ENCODE measurements at regions not wholly inside any gene's neighbourhood (a gene's known extent, or its start where the extent isn't known, plus 50 kb on each side); places are given as distances from the start of the nearest gene placed in this dataset.

DNA sequence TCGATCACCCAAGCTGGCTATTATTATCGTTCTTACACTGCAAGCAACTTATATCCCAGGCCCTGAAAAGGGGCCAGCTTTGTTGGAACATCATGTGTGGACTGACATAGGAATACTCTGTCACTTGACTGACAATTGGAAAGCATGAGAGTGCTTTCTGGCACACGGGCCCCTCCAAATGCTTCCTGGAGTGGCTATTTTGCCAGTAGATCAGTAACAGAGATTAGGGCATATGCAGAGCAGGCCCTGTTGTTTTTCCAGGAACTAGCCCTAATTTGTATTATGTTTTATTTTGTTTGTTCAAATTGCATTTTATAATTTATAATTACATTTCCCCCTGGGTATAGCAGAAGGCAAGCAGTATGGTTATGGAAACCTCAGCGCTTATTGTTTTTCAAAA, 170.1 kb upstream of the FRMD6 start:
- ChIA-PET CTCF (interaction anchor here (1.6 kb wide), 1 partner anchor 9 kb away, joined by 3 read pairs; no protein-coding TSS in a partner anchor), POLR2A (no interaction called here)
- Histone ChIP-seq H3K27me3 (replicated peaks in 2 of 5; ENCODE audit: control insufficient read depth in 4 of 5, insufficient read depth in 5 of 5, low read length in 4 of 5) (peaks cover 0 to 2% (median 0%) of the 10 kb centered on the region in 5 experiments), H3K9me3 (ENCODE audit: control extremely low read depth in 1 of 5, control insufficient read depth in 4 of 5, insufficient read depth in 2 of 5, low read depth in 1 of 5, low read length in 4 of 5) (no peaks in the 10 kb centered on the region), H3K4me3 (ENCODE audit: control insufficient read depth in 1 of 7, extremely low read depth in 1 of 7, insufficient read depth in 4 of 7, low read depth in 2 of 7, low read length in 6 of 7) (no peak overlapping the region), H3K4me1 (ENCODE audit: control extremely low read depth in 1 of 4, control insufficient read depth in 4 of 4, insufficient read depth in 4 of 4, low read length in 3 of 4) (no peaks in the 10 kb centered on the region), H3K36me3 (ENCODE audit: control insufficient read depth in 4 of 4, insufficient read depth in 4 of 4, low read length in 3 of 4) (no peaks in the 10 kb centered on the region), H3K27ac (ENCODE audit: insufficient read depth in 1 of 2, low read depth in 1 of 2, low read length in 2 of 2, poor library complexity in 1 of 2, severe bottlenecking in 2 of 2) (no peak overlapping the region)
- no peak for DNase-seq
- 86% methylated on average over 2 of the region's 4 CpGs for WGBS (ENCODE audit: insufficient coverage)

DNA sequence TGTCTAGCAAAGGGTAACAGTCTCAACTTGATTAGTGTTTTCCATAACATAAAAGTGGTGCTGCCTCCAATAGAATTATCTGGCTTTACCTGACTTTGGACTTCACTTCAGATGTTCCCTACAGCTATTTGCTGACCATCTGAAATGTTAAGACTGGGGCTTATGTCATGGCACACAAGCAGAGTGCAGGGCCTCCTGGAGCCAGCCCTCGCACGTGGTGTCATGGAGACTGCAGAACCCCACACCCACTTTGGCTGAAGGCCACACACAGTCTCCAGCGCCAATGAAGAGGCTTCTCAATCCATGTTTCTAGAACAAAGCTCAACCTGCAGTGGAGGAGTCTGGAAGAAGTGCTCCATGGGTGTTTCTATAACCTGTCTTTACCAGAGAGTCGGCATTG, 169.6 kb upstream of the FRMD6 start:
- Histone ChIP-seq H3K27me3 (replicated peaks in 2 of 5; ENCODE audit: control insufficient read depth in 4 of 5, insufficient read depth in 5 of 5, low read length in 4 of 5) (peaks cover 0 to 2% (median 0%) of the 10 kb centered on the region in 5 experiments), H3K36me3 (ENCODE audit: control insufficient read depth in 4 of 4, insufficient read depth in 4 of 4, low read length in 3 of 4) (no peaks in the 10 kb centered on the region), H3K9me3 (ENCODE audit: control extremely low read depth in 1 of 5, control insufficient read depth in 4 of 5, insufficient read depth in 2 of 5, low read depth in 1 of 5, low read length in 4 of 5) (no peaks in the 10 kb centered on the region), H3K27ac (ENCODE audit: insufficient read depth in 1 of 2, low read depth in 1 of 2, low read length in 2 of 2, poor library complexity in 1 of 2, severe bottlenecking in 2 of 2) (no peak overlapping the region), H3K4me3 (ENCODE audit: control insufficient read depth in 1 of 7, extremely low read depth in 1 of 7, insufficient read depth in 4 of 7, low read depth in 2 of 7, low read length in 6 of 7) (no peak overlapping the region), H3K4me1 (ENCODE audit: control extremely low read depth in 1 of 4, control insufficient read depth in 4 of 4, insufficient read depth in 4 of 4, low read length in 3 of 4) (no peaks in the 10 kb centered on the region)
- ChIA-PET CTCF (no interaction called here), POLR2A (no interaction called here)
- WGBS (ENCODE audit: insufficient coverage) = 90% methylated on average over 3 of the region's 4 CpGs
- DNase-seq = no peak

DNA sequence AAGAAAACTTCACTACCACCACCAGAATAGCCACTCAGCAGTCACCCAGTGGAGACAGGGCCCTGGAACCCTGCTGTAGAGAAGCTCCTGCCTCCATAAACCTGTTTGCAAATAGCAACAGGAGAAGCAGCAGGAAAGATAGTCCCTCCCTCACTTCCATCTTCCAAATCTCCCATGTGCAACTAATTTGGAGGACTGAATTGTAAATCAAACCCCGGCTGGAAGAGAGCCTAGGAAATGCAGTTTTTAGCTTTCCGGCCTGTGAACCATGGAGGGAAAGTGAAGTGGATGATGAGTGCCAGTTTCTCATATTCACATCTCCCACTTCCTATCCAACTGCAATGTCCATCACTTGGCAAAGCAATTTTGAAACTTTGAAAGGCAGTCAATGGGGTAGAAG, 167.2 kb upstream of the FRMD6 start:
- H3K27ac ChIP-seq (ENCODE audit: insufficient read depth in 1 of 2, low read depth in 1 of 2, low read length in 2 of 2, poor library complexity in 1 of 2, severe bottlenecking in 2 of 2) = no peak overlapping the region
- no peak overlapping the region for H3K4me3 ChIP-seq (ENCODE audit: control insufficient read depth in 1 of 7, extremely low read depth in 1 of 7, insufficient read depth in 4 of 7, low read depth in 2 of 7, low read length in 6 of 7)
- no peak for DNase-seq
- POLR2A ChIA-PET = no interaction called here
- H3K4me1 ChIP-seq (ENCODE audit: control extremely low read depth in 1 of 4, control insufficient read depth in 4 of 4, insufficient read depth in 4 of 4, low read length in 3 of 4) = no peaks in the 10 kb centered on the region
- no CpG with 5 or more reads among the region's 2 CpGs for WGBS (ENCODE audit: insufficient coverage)
- H3K9me3 ChIP-seq (ENCODE audit: control extremely low read depth in 1 of 5, control insufficient read depth in 4 of 5, insufficient read depth in 2 of 5, low read depth in 1 of 5, low read length in 4 of 5) = no peaks in the 10 kb centered on the region
- CTCF ChIA-PET = interaction anchor here (0.6 to 0.8 kb wide), 2 partner anchors 14 to 530 kb away, joined by 3 read pairs; no protein-coding TSS in a partner anchor
- peaks cover 0 to 2% (median 0%) of the 10 kb centered on the region in 5 experiments for H3K27me3 ChIP-seq (replicated peaks in 2 of 5; ENCODE audit: control insufficient read depth in 4 of 5, insufficient read depth in 5 of 5, low read length in 4 of 5)
- H3K36me3 ChIP-seq (ENCODE audit: control insufficient read depth in 4 of 4, insufficient read depth in 4 of 4, low read length in 3 of 4) = no peaks in the 10 kb centered on the region

DNA sequence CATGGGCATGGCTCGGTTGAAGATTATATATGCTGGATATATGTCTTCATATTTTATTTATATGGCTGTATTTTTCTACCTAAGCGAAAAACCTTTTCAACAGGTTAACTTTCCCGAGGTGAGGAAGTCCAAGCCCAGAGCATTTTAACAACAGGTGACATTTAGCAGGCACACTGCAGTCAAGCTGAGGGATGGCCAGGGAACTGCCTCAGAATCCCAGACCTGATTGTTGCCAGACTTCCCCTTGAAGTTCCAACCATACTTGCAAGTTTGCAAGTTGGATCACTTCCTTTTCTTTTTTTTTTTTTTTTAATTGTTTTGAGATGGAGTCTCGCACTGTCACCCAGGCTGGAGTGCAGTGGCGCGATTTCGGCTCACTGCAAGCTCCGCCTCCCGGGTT, 166.0 kb upstream of the FRMD6 start:
- CTCF ChIA-PET = no interaction called here

DNA sequence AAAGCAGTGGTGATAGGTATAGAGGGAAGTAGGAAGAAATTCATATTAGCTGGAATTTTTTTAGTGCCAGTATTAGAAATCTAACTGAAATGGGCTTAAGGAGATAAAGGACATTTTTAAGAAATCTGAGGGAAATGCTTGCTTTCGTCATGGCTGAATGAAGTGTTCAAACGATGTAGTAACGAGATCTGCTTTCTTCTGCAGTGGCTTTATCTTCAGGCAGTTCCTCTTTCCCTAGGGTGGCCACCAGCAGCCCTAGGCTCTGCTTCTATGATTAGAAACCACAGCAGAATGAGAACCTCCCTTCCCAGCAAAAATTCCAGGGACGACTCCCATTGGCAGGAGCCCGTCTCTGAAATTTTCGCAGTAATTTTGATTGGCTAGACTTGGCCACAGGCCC, 163.9 kb upstream of the FRMD6 start:
- CTCF ChIA-PET = no interaction called here
- Histone ChIP-seq H3K4me3 (ENCODE audit: control insufficient read depth in 1 of 7, extremely low read depth in 1 of 7, insufficient read depth in 4 of 7, low read depth in 2 of 7, low read length in 6 of 7) (no peak overlapping the region), H3K4me1 (ENCODE audit: control extremely low read depth in 1 of 4, control insufficient read depth in 4 of 4, insufficient read depth in 4 of 4, low read length in 3 of 4) (no peaks in the 10 kb centered on the region), H3K36me3 (ENCODE audit: control insufficient read depth in 4 of 4, insufficient read depth in 4 of 4, low read length in 3 of 4) (no peaks in the 10 kb centered on the region), H3K9me3 (ENCODE audit: control extremely low read depth in 1 of 5, control insufficient read depth in 4 of 5, insufficient read depth in 2 of 5, low read depth in 1 of 5, low read length in 4 of 5) (no peaks in the 10 kb centered on the region), H3K27ac (ENCODE audit: insufficient read depth in 1 of 2, low read depth in 1 of 2, low read length in 2 of 2, poor library complexity in 1 of 2, severe bottlenecking in 2 of 2) (no peak overlapping the region), H3K27me3 (replicated peaks in 2 of 5; ENCODE audit: control insufficient read depth in 4 of 5, insufficient read depth in 5 of 5, low read length in 4 of 5) (no peaks in the 10 kb centered on the region)
- peak in 2 of 3 donors; percentile 4 to 18 for DNase-seq
- 70% methylated on average over 5 of the region's 6 CpGs for WGBS (ENCODE audit: insufficient coverage)
- POLR2A ChIA-PET = no interaction called here

More for the DNA sequence above, 166.0 kb upstream of the FRMD6 start:
- Histone ChIP-seq H3K36me3 (ENCODE audit: control insufficient read depth in 4 of 4, insufficient read depth in 4 of 4, low read length in 3 of 4) (no peaks in the 10 kb centered on the region), H3K4me1 (ENCODE audit: control extremely low read depth in 1 of 4, control insufficient read depth in 4 of 4, insufficient read depth in 4 of 4, low read length in 3 of 4) (no peaks in the 10 kb centered on the region), H3K4me3 (ENCODE audit: control insufficient read depth in 1 of 7, extremely low read depth in 1 of 7, insufficient read depth in 4 of 7, low read depth in 2 of 7, low read length in 6 of 7) (no peak overlapping the region), H3K27ac (ENCODE audit: insufficient read depth in 1 of 2, low read depth in 1 of 2, low read length in 2 of 2, poor library complexity in 1 of 2, severe bottlenecking in 2 of 2) (no peak overlapping the region), H3K9me3 (ENCODE audit: control extremely low read depth in 1 of 5, control insufficient read depth in 4 of 5, insufficient read depth in 2 of 5, low read depth in 1 of 5, low read length in 4 of 5) (no peaks in the 10 kb centered on the region), H3K27me3 (replicated peaks in 2 of 5; ENCODE audit: control insufficient read depth in 4 of 5, insufficient read depth in 5 of 5, low read length in 4 of 5) (no peaks in the 10 kb centered on the region)
- POLR2A ChIA-PET = no interaction called here
- no peak for DNase-seq
- 100% methylated on average over 2 of the region's 9 CpGs for WGBS (ENCODE audit: insufficient coverage)

DNA sequence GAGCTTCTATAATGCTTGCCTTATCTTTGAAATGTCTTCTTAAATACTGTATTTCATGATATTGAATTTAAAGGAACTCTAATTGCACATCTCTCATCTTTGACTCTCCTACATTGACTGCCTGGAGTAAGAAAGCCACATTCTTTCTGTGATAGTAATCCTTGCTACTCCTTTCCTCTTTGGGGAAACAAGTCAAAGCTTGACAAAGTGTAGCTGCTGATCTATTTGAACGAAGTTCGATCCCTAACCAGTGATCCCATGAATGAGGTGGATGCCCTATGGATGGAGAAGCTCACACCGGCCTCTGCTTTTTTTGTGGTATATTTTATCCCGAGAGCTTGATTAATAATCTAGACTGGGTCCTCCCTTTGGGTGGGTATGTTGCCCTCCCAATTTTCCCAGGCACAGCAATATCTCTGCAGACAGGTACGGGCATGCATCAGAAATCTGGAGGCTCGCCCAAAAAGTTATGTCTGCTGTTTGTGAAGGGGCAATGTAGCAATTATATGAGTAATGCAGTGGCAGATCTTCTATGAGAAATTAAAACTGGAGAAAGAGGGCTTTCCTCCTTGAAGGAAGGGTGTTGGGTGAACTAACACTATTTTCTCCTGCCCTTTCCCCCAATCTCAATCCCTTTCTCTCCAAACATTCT, 163.0 kb upstream of the FRMD6 start:
- POLR2A ChIA-PET = no interaction called here
- Histone ChIP-seq H3K36me3 (ENCODE audit: control insufficient read depth in 4 of 4, insufficient read depth in 4 of 4, low read length in 3 of 4) (no peaks in the 10 kb centered on the region), H3K27me3 (replicated peaks in 2 of 5; ENCODE audit: control insufficient read depth in 4 of 5, insufficient read depth in 5 of 5, low read length in 4 of 5) (no peaks in the 10 kb centered on the region), H3K4me1 (ENCODE audit: control extremely low read depth in 1 of 4, control insufficient read depth in 4 of 4, insufficient read depth in 4 of 4, low read length in 3 of 4) (no peaks in the 10 kb centered on the region), H3K9me3 (ENCODE audit: control extremely low read depth in 1 of 5, control insufficient read depth in 4 of 5, insufficient read depth in 2 of 5, low read depth in 1 of 5, low read length in 4 of 5) (no peaks in the 10 kb centered on the region), H3K4me3 (ENCODE audit: control insufficient read depth in 1 of 7, extremely low read depth in 1 of 7, insufficient read depth in 4 of 7, low read depth in 2 of 7, low read length in 6 of 7) (no peak overlapping the region), H3K27ac (ENCODE audit: insufficient read depth in 1 of 2, low read depth in 1 of 2, low read length in 2 of 2, poor library complexity in 1 of 2, severe bottlenecking in 2 of 2) (no peak overlapping the region)
- CTCF ChIA-PET = no interaction called here
- no peak for DNase-seq
- 100% methylated on average over 1 of the region's 6 CpGs for WGBS (ENCODE audit: insufficient coverage)

DNA sequence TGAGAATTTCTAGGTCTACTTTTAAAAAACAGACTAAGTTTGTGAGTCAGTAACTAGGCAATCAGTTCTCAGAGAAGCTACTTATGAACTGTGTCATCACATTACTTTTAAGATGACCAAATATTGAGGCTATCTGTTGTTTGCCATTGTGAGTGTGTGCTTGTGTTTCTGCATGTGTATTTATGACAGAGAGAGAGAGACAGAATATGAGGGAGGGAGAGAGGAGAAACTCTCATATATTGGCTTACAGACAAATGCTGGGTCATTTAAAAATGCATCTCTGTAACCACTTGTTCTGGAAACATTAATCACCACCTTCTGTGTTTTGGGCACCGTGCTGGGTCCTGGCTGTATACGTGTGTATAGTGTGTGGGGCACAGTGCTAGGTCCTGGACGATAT, 161.5 kb upstream of the FRMD6 start:
- ChIA-PET POLR2A (no interaction called here), CTCF (interaction anchor here (1.5 kb wide), 1 partner anchor 9 kb away, joined by 3 read pairs; no protein-coding TSS in a partner anchor)
- no peak for DNase-seq
- Histone ChIP-seq H3K27ac (ENCODE audit: insufficient read depth in 1 of 2, low read depth in 1 of 2, low read length in 2 of 2, poor library complexity in 1 of 2, severe bottlenecking in 2 of 2) (no peak overlapping the region), H3K36me3 (ENCODE audit: control insufficient read depth in 4 of 4, insufficient read depth in 4 of 4, low read length in 3 of 4) (no peaks in the 10 kb centered on the region), H3K9me3 (ENCODE audit: control extremely low read depth in 1 of 5, control insufficient read depth in 4 of 5, insufficient read depth in 2 of 5, low read depth in 1 of 5, low read length in 4 of 5) (no peaks in the 10 kb centered on the region), H3K27me3 (replicated peaks in 2 of 5; ENCODE audit: control insufficient read depth in 4 of 5, insufficient read depth in 5 of 5, low read length in 4 of 5) (no peaks in the 10 kb centered on the region), H3K4me3 (ENCODE audit: control insufficient read depth in 1 of 7, extremely low read depth in 1 of 7, insufficient read depth in 4 of 7, low read depth in 2 of 7, low read length in 6 of 7) (no peak overlapping the region), H3K4me1 (ENCODE audit: control extremely low read depth in 1 of 4, control insufficient read depth in 4 of 4, insufficient read depth in 4 of 4, low read length in 3 of 4) (no peaks in the 10 kb centered on the region)
- WGBS (ENCODE audit: insufficient coverage) = no CpG with 5 or more reads among the region's 3 CpGs
